Cardiac fibroblast (primary cell): ENCODE measurements at regions not wholly inside any gene's neighbourhood (a gene's known extent, or its start where the extent isn't known, plus 50 kb on each side); places are given as distances from the start of the nearest gene placed in this dataset.
A peak's percentile ranks its signal among the peaks of the same experiment; 100 is the strongest.

Source experiments
- DNase-seq, 2 donors: peaks; one replicate each; pipeline versions ENCODE4 v3.0.0 to v3.0.0-alpha.2; 2010; ENCODE audit warnings: low read depth in 2 of 2
- H3K4me3 ChIP-seq, 2 donors: replicated peaks in 1 of 2; 1 replicate in 1 of 2; 2 replicates in 1 of 2; pipeline ENCODE4 v1.5.1; 2011; ENCODE audit warnings: low read depth in 2 of 2, low read length in 2 of 2, mild to moderate bottlenecking in 2 of 2, moderate library complexity in 1 of 2
- TF ChIP-seq, protein P1 (sequence below): IDR thresholded peaks from one replicate; pipeline ENCODE4 v1.5.1; 2011; ENCODE audit warnings: low read depth, mild to moderate bottlenecking, low read length, inconsistent platforms

DNA sequence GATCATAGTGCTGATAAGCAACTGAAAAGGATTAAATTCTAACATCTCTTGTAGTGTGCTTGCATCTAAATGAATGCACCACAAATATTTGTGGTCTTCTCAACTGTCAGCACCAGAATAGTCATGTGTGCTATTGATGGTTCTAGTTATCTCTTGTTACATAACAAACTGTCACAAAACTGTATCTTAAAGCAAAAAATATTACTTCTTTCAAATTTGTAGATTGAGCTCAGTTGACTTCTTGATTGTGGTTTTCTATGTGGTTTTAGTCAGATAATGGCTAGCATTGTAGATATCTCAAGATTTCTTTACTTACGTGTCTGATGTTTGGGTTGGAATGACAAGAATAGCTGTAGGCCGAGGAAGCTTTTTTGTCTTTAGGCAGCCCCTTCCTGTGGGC, 431.3 kb downstream of the SLITRK6 start:
- H3K4me3 ChIP-seq: no peak overlapping the region
- peak in 1 of 2 donors; percentile 7 for DNase-seq
- TF ChIP-seq, protein P1, sequence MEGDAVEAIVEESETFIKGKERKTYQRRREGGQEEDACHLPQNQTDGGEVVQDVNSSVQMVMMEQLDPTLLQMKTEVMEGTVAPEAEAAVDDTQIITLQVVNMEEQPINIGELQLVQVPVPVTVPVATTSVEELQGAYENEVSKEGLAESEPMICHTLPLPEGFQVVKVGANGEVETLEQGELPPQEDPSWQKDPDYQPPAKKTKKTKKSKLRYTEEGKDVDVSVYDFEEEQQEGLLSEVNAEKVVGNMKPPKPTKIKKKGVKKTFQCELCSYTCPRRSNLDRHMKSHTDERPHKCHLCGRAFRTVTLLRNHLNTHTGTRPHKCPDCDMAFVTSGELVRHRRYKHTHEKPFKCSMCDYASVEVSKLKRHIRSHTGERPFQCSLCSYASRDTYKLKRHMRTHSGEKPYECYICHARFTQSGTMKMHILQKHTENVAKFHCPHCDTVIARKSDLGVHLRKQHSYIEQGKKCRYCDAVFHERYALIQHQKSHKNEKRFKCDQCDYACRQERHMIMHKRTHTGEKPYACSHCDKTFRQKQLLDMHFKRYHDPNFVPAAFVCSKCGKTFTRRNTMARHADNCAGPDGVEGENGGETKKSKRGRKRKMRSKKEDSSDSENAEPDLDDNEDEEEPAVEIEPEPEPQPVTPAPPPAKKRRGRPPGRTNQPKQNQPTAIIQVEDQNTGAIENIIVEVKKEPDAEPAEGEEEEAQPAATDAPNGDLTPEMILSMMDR: no peak

DNA sequence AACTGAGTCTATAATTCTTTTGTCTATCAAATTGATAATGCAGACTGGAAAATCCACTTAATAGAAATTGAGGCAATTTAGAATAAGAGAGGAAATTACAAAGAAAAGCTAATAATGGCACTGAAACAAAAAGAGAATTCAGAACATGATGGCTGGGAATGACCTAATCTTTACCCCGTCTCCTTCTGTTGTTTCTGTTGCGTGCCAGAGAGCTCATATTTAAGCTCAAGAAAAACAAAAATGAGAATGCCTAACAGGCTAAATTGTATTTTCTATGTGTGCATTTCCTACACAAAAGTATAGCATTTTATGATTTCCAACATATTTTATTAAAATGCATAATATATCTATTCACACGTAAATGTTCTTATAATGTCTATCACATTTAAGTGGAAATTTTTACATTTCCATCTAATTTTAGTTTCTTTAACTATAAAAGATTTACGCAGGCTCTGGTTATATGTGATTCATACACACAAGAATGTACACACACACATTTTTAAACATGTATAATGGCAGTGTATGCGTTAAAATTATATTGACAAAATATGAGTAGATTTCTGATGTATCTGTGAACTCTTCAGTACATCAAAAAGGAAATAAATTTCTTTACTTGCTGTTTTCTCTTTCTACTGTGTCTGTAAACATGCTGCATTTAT, 432.3 kb downstream of the SLITRK6 start:
- TF ChIP-seq, protein P1: no peak
- H3K4me3 ChIP-seq: no peak overlapping the region
- DNase-seq: peak; percentile 1 to 9

DNA sequence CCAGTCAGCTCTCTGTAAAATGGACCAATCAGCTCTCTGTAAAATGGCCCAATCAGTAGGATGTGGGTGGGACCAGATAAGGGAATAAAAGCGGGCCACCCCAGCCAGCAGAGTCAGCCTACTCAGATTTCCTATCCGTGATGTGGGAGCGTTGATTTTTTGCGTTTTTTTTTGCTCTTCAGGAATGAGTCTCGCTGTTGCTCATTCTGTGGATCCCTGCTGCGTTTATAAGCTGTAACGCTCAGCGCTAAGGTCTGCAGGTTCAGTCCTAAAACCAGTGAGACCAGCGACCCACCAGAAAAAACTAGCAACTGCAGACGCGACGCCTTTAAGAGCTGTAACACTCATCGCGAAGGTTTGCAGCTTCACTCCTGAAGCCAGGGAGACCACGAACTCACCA, 435.7 kb downstream of the SLITRK6 start:
- DNase-seq: no peak
- H3K4me3 ChIP-seq: no peak overlapping the region
- TF ChIP-seq, protein P1: no peak

DNA sequence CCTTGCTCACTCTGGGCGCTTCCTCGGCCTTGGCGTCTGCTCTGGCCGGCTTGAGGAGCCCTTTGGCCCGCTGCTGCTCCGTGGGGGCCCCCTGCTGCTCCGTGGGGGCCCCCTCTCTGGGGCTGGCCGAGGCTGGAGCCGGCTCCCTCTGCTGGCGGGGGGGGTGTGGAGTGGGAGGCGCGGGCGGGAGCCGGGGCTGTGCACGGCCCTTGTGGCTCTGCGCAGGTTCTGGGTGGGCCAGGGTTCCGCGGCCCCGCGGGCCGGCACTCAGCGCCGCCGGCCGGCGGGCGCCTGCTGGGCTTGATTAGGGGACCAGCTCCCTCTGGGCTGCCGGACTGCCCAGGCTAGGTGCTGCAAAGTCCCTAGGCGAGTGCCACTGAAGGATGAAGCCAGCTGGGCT, 436.2 kb downstream of the SLITRK6 start:
- TF ChIP-seq, protein P1: no peak
- no peak overlapping the region for H3K4me3 ChIP-seq
- no peak for DNase-seq

DNA sequence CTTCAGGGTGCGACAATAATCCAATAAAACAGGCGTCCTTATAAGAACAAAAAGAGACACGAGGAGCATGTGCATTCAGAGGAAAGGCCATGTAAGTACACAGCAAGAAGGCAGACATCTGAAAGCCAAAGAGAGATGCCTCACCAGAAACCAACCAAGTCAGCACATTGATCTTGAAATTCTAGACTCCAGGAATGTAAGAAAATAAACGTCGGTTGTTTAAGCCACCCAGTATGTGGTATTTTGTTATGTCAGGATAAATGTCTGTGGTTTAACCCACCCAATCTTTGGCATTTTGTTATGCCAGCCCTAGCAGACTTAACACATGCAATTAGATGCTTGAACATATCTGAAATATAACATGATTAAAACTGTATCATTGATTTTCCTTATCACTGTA, 452.0 kb downstream of the SLITRK6 start:
- TF ChIP-seq, protein P1: no peak
- no peak for DNase-seq
- no peak overlapping the region for H3K4me3 ChIP-seq

DNA sequence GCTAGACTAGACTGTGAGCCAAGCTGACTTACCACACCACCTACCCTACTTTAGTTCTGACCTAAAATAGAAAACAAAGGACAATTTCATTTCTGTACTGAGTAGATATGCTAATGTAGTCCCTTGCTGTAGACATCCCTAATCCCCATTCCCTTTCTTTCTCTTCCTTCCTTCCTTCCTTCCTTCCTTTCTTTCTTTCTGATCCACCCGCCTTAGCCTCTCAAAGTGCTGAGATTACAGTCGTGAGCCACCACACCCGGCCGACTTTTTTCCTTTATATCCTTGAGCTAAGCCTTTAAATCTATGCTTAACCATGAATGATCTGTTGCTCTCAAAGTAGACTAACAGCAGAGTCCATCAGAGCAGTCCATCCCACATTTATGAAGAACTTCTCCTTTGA, 465.0 kb downstream of the SLITRK6 start:
- H3K4me3 ChIP-seq: no peak overlapping the region
- DNase-seq: no peak
- TF ChIP-seq, protein P1: no peak

DNA sequence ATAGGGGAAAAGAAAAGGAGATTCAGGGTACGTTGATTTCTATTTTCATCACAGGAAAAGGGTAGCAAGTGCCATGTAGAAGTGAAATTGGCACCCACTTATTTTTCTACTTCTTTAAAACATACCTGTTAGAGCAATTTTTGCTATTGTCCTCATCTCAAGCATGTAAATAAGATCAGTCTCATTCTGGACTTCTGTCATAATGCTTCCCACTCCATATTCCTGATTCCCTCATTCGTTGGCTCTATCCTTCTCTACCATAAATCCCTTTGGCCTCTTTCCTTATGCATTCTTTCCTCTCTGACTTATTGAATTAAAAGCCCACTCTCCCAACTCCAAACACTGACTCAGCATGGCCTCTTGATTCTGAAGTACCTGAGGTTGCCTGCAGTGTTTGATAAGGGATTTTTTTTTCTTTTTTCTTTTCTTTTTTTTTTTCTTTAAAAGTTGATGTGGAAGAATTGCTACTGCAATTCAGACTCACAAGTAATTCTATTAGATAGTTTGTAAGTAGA, 465.7 kb downstream of the SLITRK6 start:
- DNase-seq: no peak
- H3K4me3 ChIP-seq: no peak overlapping the region
- TF ChIP-seq, protein P1: no peak
